ENCODE measurements at regions not wholly inside any gene's neighbourhood (a gene's known extent, or its start where the extent isn't known, plus 50 kb on each side); places are given as distances from the start of the nearest gene placed in this dataset.
A peak's percentile ranks its signal among the peaks of the same experiment; 100 is the strongest.

DNA sequence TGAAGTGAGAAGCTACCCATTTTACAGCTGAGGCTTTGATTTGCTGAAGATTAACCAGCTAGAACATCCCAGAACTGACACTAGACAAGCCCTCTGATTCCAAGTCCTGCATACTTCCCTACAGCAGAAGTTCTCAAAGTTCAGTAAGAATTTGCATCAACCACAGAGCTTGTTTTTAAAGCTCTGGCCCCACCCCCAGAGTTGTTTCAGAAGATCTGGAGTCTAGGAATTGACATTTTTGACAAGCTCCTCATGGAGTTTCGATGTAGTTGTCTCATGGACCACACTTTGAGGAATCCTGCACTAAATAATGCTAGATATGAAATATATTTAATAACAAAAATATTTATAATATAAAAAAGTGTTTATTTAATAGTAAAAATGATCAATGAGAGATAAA is 120.3 kb upstream of the ADAMTS18 start:
- DNase-seq: no peak

DNA sequence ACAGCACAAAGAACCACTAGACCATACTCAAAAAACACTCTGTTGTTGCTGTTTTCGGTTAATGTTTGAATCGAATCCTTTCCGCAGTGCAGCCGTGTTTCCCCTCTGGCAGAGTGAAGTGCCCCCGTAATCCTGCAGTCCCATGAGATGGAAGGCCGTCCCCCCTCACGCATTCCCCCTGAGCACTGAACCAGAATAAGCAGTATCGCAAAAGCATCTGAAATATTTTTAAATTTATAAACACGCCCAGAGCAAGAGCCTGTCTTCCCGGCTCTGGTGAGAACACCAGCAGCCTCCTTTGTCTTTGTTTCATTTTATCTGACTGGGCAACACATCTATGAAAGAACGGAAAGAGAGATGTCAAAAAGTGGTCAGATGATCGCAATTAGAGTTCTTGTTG is 121.0 kb upstream of the ADAMTS18 start:
- no peak for DNase-seq

DNA sequence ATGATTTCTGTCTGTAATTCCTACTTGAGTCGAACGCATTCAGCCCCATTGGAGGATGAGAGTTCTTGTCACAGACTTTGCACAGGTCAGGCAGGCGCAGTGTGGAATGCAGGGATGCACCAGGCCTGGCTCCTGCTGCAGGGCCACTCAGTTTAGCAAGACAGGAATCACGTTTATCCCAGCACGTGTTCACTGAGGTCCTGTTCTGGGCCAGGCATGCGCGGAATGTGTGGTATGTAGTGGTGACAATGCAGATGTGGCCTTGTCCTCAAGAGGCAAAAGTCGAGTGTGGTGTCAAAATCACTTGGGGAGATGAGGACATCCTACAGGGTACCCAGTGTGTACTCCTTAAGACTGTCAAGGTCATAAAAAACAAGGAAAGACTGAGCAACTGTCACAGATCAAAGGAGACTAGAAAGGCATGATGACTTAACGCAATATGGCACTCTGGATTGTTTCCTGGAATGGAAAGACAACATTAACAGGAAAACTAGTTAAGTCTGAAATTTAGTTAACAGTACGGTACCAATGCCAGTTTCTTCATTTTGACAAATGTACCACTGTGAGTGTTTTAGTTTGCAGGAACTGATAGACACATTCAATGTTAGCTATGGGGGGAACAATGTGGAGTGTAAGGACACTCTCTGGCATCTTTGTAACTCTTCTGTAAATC is 121.5 kb upstream of the ADAMTS18 start:
- no peak for DNase-seq

DNA sequence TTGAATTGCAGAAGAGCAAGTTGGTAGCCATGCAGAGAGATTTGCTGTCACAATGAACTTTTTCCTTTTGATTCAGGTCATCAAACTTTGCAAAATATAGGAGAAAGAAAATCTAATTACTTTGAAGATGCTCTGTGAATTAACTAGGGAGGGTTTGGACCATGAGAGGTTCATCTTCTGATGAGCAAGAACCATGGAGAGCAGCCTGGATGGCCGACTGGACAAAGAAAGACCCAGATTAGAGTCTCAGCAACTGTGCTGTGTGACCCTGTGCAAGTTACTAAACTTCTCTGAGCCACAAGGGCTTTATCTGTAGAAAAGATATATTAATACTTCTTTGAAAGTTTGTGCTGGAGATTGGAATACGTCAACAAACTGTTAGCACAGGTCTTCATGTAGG is 122.6 kb upstream of the ADAMTS18 start:
- DNase-seq: no peak

DNA sequence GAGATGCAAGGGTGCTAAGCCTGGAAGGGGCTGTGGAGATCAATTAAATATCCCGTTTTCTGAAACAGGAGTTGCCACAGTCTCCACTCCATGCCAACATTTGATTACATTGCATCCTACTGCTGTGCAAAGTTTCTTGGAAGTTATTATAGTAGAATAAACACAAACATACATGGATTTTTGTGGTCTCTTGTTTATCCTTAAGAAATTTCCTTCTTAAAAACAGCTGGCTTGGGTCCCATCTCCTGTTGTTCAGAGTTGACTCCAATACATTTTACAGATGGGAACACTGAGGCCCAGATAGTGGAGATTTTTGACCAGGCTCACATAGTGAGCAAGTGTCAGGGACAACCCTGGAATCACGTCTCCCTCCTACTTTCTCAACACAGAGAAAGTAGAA is 124.0 kb upstream of the ADAMTS18 start:
- no peak for DNase-seq

DNA sequence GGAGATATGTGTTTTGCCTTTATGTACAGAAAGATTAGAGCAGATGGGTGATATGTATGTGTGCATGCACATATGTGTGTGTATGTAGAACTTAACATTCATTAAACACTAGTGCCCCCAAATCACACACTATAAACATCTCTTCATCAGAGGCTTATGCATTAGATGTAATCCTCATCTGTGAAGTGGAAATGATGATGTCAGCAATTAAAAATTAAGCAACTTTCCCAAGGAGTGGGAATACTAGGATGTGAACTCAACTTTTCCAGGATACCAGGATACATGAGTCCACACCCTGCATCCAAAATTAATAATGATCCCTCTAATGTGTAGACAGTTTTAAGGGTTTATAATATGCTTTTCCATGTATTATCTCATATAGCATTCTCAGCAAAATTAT is 127.7 kb upstream of the ADAMTS18 start:
- DNase-seq: no peak

DNA sequence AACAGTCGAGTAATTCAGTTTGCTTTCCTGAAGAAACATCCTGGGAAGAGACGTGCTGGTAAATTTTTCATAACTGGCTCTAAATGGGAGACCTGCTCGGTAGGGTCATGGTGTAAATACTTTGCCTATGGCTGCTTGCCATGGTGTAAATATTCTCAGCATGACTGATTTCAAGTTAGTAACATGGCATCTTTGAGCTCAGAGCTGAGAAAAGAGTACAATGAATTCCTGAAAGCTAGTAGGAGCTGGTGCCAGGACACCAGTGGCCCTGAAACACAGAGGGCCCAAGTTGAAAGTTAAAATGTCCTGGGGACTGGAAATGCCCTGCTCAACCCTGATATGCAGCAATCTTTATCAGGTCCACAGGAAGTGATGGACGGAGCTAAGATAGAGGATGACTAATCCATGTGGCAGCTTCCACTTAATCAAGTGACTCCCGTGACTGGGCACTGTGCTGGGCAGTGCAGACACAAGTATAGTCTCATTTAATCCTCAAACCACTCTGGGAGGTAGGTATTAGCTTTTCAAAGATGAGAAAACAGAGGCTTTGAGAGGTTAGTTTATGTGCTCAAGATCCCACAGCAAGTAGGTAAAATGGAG is 130.1 kb upstream of the ADAMTS18 start:
- DNase-seq: no peak

DNA sequence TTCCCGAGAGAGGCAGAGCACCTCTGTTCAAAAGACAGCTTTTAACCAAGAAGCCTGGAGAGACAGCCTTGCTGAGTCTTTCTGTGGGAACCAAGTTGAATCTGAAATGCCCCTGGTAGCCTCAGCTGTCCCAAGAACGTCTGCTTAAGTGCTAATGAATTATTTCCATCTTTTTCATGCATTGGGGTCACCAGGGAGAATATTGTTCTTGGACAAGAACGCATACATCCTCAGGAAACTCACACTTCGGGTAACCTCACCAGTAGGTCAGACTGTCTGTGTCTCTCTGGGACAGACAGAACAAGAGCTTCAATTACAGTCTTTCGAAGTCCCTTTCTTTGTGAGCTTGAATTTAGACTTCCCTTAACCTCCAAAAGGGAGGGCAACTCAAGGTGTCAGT is 134.6 kb upstream of the ADAMTS18 start:
- DNase-seq: no peak

DNA sequence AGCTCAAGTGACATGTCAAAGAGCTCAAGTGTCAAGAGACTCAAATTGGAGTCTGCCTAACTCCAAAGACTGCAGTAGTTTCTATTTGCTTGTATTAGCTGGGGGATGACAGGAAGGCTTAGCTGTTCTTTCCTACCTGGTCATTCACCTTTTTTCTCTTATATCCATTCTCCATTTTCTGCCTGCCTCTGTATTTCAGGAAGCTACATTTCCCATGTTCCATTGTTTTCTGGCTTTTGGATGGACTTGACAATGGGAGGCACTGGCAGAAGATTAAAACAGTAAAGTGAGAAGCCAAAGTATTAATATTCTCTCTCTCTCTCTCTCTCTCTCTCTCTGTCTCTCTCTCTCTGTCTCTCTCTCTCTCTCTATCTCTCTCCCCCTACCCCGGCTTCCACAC is 135.7 kb upstream of the ADAMTS18 start:
- DNase-seq: no peak

DNA sequence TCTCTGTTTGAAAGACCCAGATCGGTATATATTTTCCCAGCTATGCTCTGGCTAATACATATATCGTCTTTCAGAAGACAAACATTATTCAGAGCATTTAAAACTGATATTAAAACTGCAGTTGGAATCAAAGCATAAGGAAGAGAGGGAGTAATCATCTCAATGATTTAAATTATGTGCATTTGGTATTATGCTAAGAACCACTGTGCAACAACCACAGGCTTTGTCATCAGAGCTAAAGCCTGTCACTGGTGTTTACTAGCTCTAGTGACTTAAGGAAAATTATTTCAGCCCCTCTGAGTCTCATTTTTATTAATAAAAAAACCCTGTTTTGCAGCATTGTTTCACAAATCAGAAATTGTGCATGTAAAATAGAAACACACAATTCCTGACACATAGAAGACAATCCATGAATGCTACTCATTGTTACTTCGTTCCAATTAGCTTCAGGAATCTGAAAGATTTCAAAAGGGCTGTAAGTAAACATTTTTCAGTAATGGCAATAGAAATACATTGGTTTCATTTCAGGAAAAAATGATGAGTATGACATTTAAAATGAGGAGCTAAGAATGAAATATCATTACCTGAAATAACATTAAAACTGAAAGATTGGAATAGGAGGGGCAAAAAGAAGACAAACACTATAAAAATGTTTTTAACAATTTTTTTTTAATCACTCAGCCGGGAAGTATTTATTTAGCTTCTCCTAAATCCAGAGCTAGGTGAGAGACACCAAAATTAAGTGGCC is 136.5 kb upstream of the ADAMTS18 start:
- no peak for DNase-seq

DNA sequence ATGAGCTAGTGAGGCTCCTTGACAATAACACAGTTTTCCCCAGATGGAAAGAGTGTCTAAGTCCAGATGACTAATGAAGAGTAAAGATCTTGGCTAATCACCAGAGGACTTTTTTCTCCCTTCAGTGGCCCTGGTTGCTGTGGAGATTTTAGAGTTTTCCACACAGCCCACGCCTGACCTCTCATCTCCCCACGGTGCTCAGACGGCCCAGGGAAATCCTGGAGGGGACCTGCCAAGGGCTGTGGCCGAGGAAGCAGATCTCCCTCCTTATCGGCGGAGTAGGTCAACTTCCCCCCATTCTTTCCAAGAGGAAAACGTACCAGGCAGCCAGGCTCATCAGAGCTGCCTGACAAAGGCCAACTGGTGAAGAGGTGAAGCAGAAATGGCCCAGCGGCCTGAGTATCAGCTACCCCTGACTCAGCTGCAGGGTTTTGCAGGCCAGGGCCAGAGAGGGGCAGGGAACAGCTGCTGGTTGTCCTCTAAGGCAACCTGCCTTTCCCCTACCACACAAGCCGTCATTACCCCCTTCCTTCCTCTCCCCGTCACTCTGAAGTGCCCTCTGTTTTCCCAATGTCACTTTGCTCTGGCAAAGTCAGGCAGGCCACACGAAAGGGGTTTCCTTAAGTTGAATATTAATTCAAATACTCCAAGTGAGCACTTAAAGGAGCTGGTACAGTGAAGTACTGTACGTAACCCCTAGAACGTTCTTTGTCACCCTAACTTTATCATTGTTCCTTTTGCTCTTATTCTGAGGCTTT is 140.2 kb upstream of the ADAMTS18 start:
- no peak for DNase-seq

DNA sequence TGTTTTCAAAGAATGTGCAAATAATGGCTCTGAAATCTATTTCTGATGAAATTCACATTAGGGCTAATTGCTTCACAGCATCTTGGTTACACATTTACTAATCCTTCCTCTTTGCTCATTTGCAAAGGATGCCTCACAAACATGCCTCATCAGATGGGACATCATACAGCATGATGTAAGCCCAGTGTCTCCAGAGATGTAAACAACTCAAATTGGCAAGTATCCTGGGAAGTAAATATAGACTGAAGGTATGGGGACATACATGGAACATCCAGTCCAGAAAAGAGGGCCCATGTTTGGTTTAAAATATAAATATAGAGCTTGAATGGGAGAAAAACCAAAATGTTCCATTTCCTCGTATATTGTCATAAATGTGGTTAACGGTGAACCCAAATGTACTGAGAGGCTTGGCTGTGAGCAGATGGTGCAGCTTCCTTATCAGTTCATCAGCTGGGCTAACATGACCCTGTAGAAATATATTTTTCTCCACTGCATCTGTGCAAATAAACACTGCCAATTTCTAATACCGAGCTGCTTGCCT is 142.9 kb upstream of the NUDT7 start:
- DNase-seq: no peak

DNA sequence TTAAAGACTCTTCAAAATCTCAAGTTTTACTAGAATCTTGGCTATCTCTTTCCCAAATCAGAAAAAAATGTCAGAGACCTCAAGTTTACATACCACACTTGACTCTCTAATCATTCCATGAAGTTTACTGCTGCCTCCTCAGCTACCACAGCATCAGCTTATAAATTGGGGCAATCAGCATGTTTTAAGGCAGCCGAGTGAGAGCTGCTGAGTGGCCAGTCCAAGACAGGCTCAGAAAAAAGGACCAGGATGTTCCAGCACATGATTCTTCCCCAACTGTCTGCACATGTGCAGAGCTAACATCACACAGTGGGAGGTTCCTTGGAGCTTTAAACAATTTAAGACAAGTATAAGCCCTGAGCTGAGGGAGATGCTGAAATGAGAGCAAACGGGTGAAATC is 140.6 kb upstream of the NUDT7 start:
- DNase-seq: no peak

DNA sequence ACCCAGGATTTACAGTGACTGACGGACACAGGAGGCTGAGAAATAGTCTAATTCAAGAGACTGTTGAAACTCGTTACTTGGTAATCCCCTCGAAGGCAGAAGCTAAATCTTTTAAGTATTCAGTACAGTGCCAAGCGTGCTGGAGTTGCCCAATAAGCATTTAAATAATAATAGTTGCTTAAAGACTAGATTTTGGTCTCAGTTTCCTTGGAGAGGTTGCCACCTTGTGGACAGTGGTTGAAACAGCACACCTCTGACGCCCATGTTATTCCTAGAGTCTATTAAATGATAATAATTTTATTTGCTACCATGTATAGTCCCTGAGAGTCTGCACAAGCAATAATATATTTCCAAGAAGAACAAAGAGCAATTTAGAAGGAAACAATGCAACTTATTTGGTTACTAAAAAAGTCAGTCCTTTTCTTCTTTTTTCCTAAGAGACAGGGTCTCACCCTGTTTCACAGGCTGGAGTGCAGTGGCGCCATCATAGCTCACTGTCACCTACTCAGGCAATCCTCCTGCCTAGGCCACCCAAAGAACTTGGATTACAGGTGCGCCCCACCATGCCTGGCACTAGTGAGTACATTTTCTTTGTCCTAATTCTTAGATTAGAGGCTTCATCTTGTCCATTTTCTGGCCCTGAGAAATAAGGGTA is 138.0 kb upstream of the NUDT7 start:
- DNase-seq: peak; percentile 59

DNA sequence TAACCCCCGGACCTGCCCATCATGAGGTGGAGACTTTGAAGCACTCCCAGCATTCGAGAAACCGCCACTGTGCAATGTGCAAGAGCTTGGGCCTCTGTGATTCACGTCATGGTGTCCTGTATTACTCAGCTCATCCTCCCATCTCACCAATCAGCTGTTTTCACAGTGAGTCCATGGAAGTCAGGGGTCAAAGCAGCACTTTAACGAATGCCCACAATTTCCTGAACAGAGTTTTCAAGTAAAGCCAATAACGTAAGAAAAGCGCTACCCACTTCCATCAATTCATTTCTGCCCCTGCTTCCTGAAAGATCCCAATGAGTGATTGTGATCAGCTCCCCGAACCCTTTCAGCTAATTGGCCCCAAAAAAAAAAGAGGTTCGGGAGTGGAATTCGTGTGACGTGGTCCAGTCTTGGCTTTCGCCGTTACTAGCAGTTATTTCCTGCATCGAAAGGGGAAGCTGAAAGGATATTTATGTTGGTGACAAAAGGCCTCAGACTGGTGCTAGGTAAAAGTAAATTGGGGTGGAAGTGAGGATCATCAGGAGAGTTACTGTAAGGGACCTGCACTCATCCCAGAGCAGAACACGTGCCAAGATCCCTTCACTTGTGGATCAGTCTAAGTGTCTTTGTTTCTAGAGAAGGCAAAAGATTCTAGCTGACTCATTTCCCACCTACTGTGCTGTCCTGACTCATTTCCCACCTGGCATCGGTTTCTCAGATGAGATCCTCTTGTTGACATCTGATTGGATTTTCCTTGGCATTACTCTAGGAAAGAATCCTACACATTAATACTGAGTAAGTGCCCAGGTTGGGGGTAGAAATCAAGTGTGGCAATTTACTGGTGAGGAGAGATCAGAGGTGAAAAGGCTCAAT is 136.7 kb upstream of the NUDT7 start:
- no peak for DNase-seq

DNA sequence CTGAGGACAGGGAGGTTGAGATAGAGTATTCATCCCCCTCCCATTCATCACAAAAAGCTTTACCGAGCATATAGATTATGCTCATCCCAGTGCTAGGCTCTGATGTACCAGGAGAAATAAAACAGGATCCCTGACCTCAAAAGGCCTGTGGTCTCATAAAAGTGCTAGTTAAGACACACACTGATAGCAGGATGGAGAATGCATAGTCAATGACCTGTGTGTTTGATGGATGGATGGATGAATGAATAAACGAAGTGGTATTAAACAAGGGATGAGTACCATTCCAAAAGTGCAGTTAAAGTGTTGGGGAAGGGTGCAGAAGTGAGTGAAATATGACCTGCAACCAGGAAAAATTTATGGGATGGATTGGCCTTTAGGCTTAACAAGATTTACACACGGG is 133.9 kb upstream of the NUDT7 start:
- DNase-seq: no peak

DNA sequence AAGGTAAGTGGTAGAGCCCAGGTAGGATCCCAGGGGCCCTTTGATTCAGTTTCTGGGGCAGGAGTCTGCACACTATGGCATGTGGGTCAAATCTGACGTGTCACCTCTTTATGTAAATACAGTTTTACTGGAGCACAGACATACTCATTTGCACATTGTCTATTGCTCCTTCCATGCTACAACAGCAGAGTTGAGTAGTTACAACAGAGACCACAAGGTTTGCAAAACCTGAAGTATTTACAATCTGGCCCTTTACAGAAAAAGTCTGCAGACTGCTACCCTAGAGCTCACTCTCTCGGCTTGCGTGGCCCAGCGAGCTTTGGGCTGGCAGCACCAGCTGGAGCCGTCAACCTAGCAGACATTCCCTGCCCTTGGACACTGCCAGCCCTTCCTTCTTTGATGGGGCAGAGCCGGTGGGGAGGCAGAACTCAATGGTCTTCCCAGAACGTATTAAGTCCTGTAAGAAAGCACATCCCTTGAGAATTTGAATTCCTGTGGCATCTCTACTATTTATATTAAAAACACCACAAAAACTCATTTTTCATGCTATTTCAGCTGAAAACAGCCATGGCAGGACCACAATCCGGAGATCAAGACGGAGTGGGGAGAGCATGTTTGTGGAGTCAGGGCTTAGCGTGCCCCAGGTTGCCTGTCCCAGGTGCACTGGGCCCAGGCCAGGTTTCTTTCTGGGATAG is 133.1 kb upstream of the NUDT7 start:
- DNase-seq: no peak

DNA sequence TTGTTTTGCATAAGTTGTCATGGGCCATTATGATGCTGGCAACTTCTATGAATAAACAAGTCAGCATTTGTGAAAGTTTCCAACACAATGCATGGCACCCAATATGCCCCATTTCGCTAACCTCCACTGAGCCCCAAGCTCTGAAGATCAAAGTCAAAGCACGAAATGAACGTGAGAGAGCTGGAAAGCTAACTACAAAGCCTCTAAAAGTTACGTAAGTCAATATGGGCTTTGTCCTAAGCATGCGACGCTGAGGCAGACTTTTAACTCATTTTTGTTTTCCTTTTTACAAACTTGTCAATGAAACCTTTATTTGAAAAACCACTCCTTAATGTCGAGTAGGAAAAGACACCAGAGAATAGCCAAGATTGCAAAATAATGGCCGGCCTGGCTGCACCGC is 131.6 kb upstream of the NUDT7 start:
- no peak for DNase-seq

DNA sequence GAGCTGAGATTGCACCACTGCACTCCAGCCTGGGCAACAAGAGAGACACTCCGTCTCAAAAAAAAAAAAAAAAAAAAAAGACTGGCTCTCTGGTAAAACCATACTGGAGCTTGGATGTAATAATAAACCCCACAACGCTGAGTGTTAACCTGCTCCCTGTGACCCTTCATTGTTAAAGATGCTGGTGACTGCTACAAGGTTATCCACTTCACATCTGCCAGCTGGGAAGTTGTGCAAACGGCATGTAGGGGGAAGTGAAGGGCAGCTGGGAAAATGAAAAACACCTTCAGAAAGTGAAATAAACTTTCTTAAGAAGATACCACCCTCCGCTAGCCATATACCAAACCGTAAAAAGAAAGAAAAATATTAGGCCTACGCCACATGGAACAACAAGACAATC is 131.0 kb upstream of the NUDT7 start:
- DNase-seq: no peak

DNA sequence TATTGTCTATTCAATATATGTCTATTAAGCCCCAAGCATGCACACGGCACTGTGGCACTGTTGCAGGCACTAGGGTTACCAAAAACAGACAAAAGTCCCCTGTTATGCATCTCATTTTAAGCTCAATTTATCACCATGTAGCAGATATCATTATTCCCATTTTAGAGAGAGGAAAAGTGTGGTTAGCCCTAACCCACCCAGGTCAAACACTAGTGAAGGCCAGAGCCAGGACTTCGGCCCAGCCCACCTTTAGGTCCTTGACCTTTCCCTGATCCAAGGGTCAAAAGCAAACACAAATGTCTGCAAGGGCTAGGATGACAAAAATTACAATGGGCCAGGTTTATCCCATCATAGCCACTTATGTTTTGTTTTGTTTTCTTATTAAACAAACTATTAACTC is 130.3 kb upstream of the NUDT7 start:
- DNase-seq: no peak

DNA sequence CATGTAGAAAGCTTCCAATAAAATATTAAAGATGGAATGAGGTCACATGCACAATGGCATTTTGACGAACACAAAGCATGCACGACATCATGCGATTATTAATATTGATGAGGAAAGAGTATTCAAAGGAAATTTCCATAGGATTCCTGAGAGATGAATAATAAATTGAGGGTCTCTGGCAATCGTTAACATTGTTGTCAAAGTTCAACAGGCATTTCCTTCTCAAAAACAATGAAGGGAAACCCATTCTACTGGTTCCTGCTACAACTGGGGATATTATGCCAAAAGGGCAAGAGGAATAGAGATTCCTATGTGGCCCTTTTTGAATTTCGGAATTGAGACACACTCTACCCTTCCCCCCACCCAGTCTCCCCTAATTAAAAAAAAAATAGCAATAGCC is 128.3 kb upstream of the NUDT7 start:
- no peak for DNase-seq

All from NCI-H345 (cell line).